Heart left ventricle (tissue), 13 donors: ENCODE measurements at regions not wholly inside any gene's neighbourhood (a gene's known extent, or its start where the extent isn't known, plus 50 kb on each side); places are given as distances from the start of the nearest gene placed in this dataset.

ENCODE experiments used
- CTCF ChIP-seq, 12 donors: fragments of 200-600 bp; sonication (generic) in 4 of 12; IDR thresholded peaks; one replicate each; pipeline versions ENCODE4 v1.5.0 to v1.8.0; 2018 to 2022; ENCODE audit warnings: antibody characterized with exemption in 12 of 12, mild to moderate bottlenecking in 5 of 12
- POLR2A ChIP-seq, 2 donors: fragments of 450-650 bp; IDR thresholded peaks; one replicate each; pipeline ENCODE4 v1.6.1; 2017; ENCODE audit warnings: antibody characterized with exemption in 2 of 2, mild to moderate bottlenecking in 2 of 2, moderate library complexity in 2 of 2
- donor health status: ischemic (EF 13 %, LVEDD 7.1; RV severe dilation, severe dysfunction).
- donor health status: DM: no; HTN: yes; CAD: no.
- donor health status: DM: no; HTN: no; CAD: no.
- donor health status: ischemic (EF 25% LVEDD 6.9; RV normal size, moderate dysfunction).
- donor health status: ischemic (EF 25% LVEDD 5.7; RV mildly dilated, moderate dysfunction).
- donor health status: ischemic (EF 35%, LVEDD 5.7; RV mildly dilated, moderate dysfunction).
- donor health status: nonischemic (EF 11% LVEDD 7.7; RV severe dilation, severe dysfunction).
- donor health status: DM: yes; HTN: yes; CAD: no.
- donor health status: PGD.
- donor health status: ischemic (EF 29% LVEDD 5.4; RV normal size, mild dysfunction).
- donor health status: nonischemic (EF 23%, LVEDD 6.1; RV moderate dilation, normal function).

DNA sequence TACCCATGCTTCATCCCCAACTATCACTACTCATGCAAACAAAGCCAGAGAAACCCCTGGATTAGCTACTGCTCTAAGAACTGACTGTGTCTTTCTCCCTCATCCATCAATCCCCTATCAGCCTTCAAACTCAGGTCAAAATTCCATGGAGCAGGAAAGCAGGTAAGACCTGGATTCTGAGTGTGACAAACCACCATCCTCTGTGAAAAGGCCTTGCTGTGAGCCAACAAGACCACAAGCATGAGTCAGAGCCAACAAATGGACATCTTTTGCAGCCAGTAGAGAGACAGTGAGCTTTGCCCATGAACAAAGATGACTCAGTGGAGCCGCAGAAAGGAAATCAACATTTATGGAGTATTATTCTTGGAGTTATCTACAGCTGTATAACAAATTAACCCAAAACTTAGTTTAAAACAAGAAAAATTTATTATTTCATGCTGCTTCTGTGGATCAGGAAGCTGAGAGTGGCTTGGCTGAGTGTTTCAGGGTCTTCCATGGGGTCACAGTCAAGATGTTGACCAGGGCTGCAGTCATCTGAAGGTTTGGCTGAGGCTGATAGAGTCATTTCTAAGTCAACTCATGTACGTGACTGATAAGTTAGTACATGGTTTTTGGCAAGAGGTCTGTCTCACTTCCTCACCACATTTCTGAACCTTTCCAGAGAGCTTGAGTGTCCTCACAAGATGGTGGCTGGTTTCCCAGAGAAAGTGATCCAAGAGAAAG is 61.1 kb downstream of the PITPNM2 start:
- TF ChIP-seq CTCF (IDR thresholded peaks at IDR 0.05) (no peak), POLR2A (IDR thresholded peaks at IDR 0.05) (no peak)
